PC-3 (cell line): ENCODE measurements at regions not wholly inside any gene's neighbourhood (a gene's known extent, or its start where the extent isn't known, plus 50 kb on each side); places are given as distances from the start of the nearest gene placed in this dataset.
A peak's percentile ranks its signal among the peaks of the same experiment; 100 is the strongest.

ENCODE experiments used
- EZH2phosphoT487 ChIP-seq: fragments of 300-600 bp; sonication (generic); IDR thresholded peaks from 2 replicates; pipeline ENCODE4 v1.6.1; 2018; ENCODE audit warnings: mild to moderate bottlenecking, antibody characterized with exemption, low read length, borderline replicate concordance
- TF ChIP-seq, protein P1 (sequence below): fragments of 300-600 bp; sonication (generic); conservative IDR thresholded peaks from 2 replicates; pipeline ENCODE4 v1.5.1; 2017; ENCODE audit warnings: antibody characterized with exemption, low read depth, mild to moderate bottlenecking, low read length

GRCh38 chr11:37712251-37712650 is 1114.2 kb upstream of the RAG2 start:
- TF ChIP-seq, protein P1, sequence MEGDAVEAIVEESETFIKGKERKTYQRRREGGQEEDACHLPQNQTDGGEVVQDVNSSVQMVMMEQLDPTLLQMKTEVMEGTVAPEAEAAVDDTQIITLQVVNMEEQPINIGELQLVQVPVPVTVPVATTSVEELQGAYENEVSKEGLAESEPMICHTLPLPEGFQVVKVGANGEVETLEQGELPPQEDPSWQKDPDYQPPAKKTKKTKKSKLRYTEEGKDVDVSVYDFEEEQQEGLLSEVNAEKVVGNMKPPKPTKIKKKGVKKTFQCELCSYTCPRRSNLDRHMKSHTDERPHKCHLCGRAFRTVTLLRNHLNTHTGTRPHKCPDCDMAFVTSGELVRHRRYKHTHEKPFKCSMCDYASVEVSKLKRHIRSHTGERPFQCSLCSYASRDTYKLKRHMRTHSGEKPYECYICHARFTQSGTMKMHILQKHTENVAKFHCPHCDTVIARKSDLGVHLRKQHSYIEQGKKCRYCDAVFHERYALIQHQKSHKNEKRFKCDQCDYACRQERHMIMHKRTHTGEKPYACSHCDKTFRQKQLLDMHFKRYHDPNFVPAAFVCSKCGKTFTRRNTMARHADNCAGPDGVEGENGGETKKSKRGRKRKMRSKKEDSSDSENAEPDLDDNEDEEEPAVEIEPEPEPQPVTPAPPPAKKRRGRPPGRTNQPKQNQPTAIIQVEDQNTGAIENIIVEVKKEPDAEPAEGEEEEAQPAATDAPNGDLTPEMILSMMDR: peak; percentile 48
- TF ChIP-seq EZH2phosphoT487: no peak
